Caco-2 (cell line): ENCODE measurements at regions not wholly inside any gene's neighbourhood (a gene's known extent, or its start where the extent isn't known, plus 50 kb on each side); places are given as distances from the start of the nearest gene placed in this dataset.

Source experiments
- BruUV-seq: library from RNA; stranded (reverse); fragments of 400-500 nt; replicated peaks from 2 replicates; lab custom pipeline; 2021; lab: Mats Ljungman, UMichigan
- CTCF ChIA-PET: fragments of 300-600 bp; sonication (Branson Sonifier 250); formaldehyde crosslinking; loops from one replicate; lab custom pipeline; 2022; ENCODE audit warnings: antibody characterized with exemption; lab: Charles Lee
- POLR2A ChIA-PET: fragments of 300-600 bp; sonication (Branson Sonifier 250); formaldehyde crosslinking; loops from one replicate; lab custom pipeline; 2022; ENCODE audit warnings: antibody characterized with exemption; lab: Charles Lee
- DNase-seq, 2 experiments: peaks; one replicate each; pipeline versions ENCODE4 v3.0.0 to v3.0.0-alpha.2; 2020 to 2022
- H3K27me3 ChIP-seq: replicated peaks from 2 replicates; pipeline ENCODE4 v1.6.0; 2011; ENCODE audit warnings: low read length; ENCODE audit not compliant: control insufficient read depth, insufficient read depth
- H3K36me3 ChIP-seq: 2 replicates; pipeline ENCODE4 v1.5.1; 2011; ENCODE audit warnings: low read length; ENCODE audit not compliant: control insufficient read depth, insufficient read depth
- H3K4me1 ChIP-seq: fragments of 250-450 bp; sonication (Bioruptor Pico); 2 replicates; pipeline ENCODE4 v1.5.1; 2020; ENCODE audit warnings: mild to moderate bottlenecking
- H3K4me3 ChIP-seq: 2 replicates; pipeline ENCODE4 v1.5.1; 2011; ENCODE audit warnings: low read depth, mild to moderate bottlenecking, control low read depth, low read length
- H3K9me3 ChIP-seq: fragments of 250-450 bp; sonication (Bioruptor Pico); 2 replicates; pipeline ENCODE4 v1.5.1; 2020; ENCODE audit warnings: mild to moderate bottlenecking, moderate library complexity
- H3K27ac Mint-ChIP-seq: one replicate; pipeline ENCODE4 v1.8.0; 2022; ENCODE audit warnings: mixed read lengths; ENCODE audit not compliant: unreplicated experiment
- H3K27me3 Mint-ChIP-seq: one replicate; pipeline ENCODE4 v1.8.0; 2022; ENCODE audit warnings: mixed read lengths; ENCODE audit not compliant: insufficient read depth, unreplicated experiment
- H3K36me3 Mint-ChIP-seq: one replicate; pipeline ENCODE4 v1.8.0; 2022; ENCODE audit warnings: mild to moderate bottlenecking, mixed read lengths; ENCODE audit not compliant: insufficient read depth, unreplicated experiment
- H3K4me1 Mint-ChIP-seq: one replicate; pipeline ENCODE4 v1.8.0; 2022; ENCODE audit warnings: low read depth, mixed read lengths; ENCODE audit not compliant: unreplicated experiment
- H3K4me3 Mint-ChIP-seq: one replicate; pipeline ENCODE4 v1.8.0; 2022; ENCODE audit warnings: mild to moderate bottlenecking, moderate library complexity, mixed read lengths; ENCODE audit not compliant: unreplicated experiment
- H3K9me3 Mint-ChIP-seq: one replicate; pipeline ENCODE4 v1.8.0; 2022; ENCODE audit warnings: mixed read lengths; ENCODE audit not compliant: unreplicated experiment
- CTCF ChIP-seq, 2 experiments: fragments of 200-600 bp in 1 of 2; IDR thresholded peaks; 1 replicate in 1 of 2; 2 replicates in 1 of 2; pipeline versions ENCODE4 v1.5.1 to v1.8.0; 2011 to 2022; ENCODE audit warnings: antibody characterized with exemption in 1 of 2, control low read depth in 1 of 2, inconsistent platforms in 1 of 2, low read depth in 1 of 2, low read length in 1 of 2, mild to moderate bottlenecking in 1 of 2, moderate library complexity in 1 of 2; ENCODE audit not compliant: insufficient read depth in 1 of 2, severe bottlenecking in 1 of 2, unreplicated experiment in 1 of 2
- intact Hi-C: fragments of 100-400 bp; cut with micrococcal nuclease; formaldehyde crosslinking; loops from one replicate; pipeline ENCODE4 v1.10.0; 2022; ENCODE audit not compliant: unreplicated experiment

GRCh38 chr6:169935348-169935718 is 183.9 kb downstream of the ERMARD start:
- Histone ChIP-seq H3K4me3 (no peak overlapping the region), H3K36me3 (no peaks in the 10 kb centered on the region), H3K4me1 (peaks cover 24% of the 10 kb centered on the region), H3K9me3 (no peaks in the 10 kb centered on the region), H3K27me3 (no peaks in the 10 kb centered on the region)
- Mint-ChIP-seq H3K4me3 (no peak overlapping the region), H3K27ac (no peak overlapping the region), H3K27me3 (no peaks in the 10 kb centered on the region), H3K36me3 (peaks cover 5% of the 10 kb centered on the region), H3K4me1 (peaks cover 7% of the 10 kb centered on the region), H3K9me3 (no peaks in the 10 kb centered on the region)
- no peak for TF ChIP-seq CTCF (IDR thresholded peaks at IDR 0.05; ENCODE audit: insufficient read depth in 1 of 2, low read depth in 1 of 2, low read length in 1 of 2, severe bottlenecking in 1 of 2, unreplicated experiment in 1 of 2)
- CTCF ChIA-PET, result no interaction called here
- no peak for DNase-seq
- no TSS peak for BruUV-seq
- intact Hi-C loops, result no loop called here
- POLR2A ChIA-PET, result no interaction called here

GRCh38 chr6:169934699-169935347 is 183.4 kb downstream of the ERMARD start:
- DNase-seq, result no peak
- Mint-ChIP-seq H3K9me3 (no peaks in the 10 kb centered on the region), H3K4me3 (no peak overlapping the region), H3K27ac (no peak overlapping the region), H3K4me1 (peaks cover 7% of the 10 kb centered on the region), H3K36me3 (peaks cover 5% of the 10 kb centered on the region), H3K27me3 (no peaks in the 10 kb centered on the region)
- intact Hi-C loops, result loop anchor here (5.0 kb wide), 1 partner anchor 143 kb away; no protein-coding TSS in a partner anchor
- no peaks in the 10 kb centered on the region for H3K27me3 ChIP-seq
- no peaks in the 10 kb centered on the region for H3K9me3 ChIP-seq
- ChIA-PET POLR2A (no interaction called here), CTCF (no interaction called here)
- H3K4me1 ChIP-seq, result peaks cover 24% of the 10 kb centered on the region
- no peaks in the 10 kb centered on the region for H3K36me3 ChIP-seq
- BruUV-seq, result no TSS peak
- no peak overlapping the region for H3K4me3 ChIP-seq
- TF ChIP-seq CTCF (IDR thresholded peaks at IDR 0.05; ENCODE audit: insufficient read depth in 1 of 2, low read depth in 1 of 2, low read length in 1 of 2, severe bottlenecking in 1 of 2, unreplicated experiment in 1 of 2), result no peak

GRCh38 chr6:169933839-169934698 is 182.6 kb downstream of the ERMARD start:
- peaks cover 5% of the 10 kb centered on the region for H3K36me3 Mint-ChIP-seq
- peak overlapping the region; percentile 79 for H3K27ac Mint-ChIP-seq
- no peaks in the 10 kb centered on the region for H3K27me3 Mint-ChIP-seq
- DNase-seq, result no peak
- no peak for TF ChIP-seq CTCF (IDR thresholded peaks at IDR 0.05; ENCODE audit: insufficient read depth in 1 of 2, low read depth in 1 of 2, low read length in 1 of 2, severe bottlenecking in 1 of 2, unreplicated experiment in 1 of 2)
- peaks cover 24% of the 10 kb centered on the region for H3K4me1 ChIP-seq
- H3K4me3 ChIP-seq, result no peak overlapping the region
- H3K9me3 Mint-ChIP-seq, result peaks cover 7% of the 10 kb centered on the region
- CTCF ChIA-PET, result no interaction called here
- no peak overlapping the region for H3K4me3 Mint-ChIP-seq
- intact Hi-C loops, result loop anchor here (5.0 kb wide), 1 partner anchor 142 kb away; no protein-coding TSS in a partner anchor
- no peaks in the 10 kb centered on the region for H3K27me3 ChIP-seq
- BruUV-seq, result no TSS peak
- POLR2A ChIA-PET, result interaction anchor here (0.6 kb wide), 1 partner anchor 131 kb away, joined by 3 read pairs; no protein-coding TSS in a partner anchor
- peaks cover 7% of the 10 kb centered on the region for H3K4me1 Mint-ChIP-seq
- H3K9me3 ChIP-seq, result no peaks in the 10 kb centered on the region
- no peaks in the 10 kb centered on the region for H3K36me3 ChIP-seq
